SK-N-SH (cell line): ENCODE measurements at regions not wholly inside any gene's neighbourhood (a gene's known extent, or its start where the extent isn't known, plus 50 kb on each side); places are given as distances from the start of the nearest gene placed in this dataset.
"Not testable (repeated sequence)": the region's sequence is repeated elsewhere in the genome, so short reads cannot be mapped to it uniquely, and the experiment has no call there.

Experiments used
- CTCF ChIA-PET: fragments of 300-600, 350-600 bp; formaldehyde crosslinking; extraction: SDS; loops from one replicate; lab custom pipeline; 2021; lab: Yijun Ruan, JAX
- POLR2A ChIA-PET: fragments of 350-600 bp; sonication (Branson Sonifier 250); formaldehyde crosslinking; extraction: SDS; loops from one replicate; lab custom pipeline; 2020; ENCODE audit warnings: antibody characterized with exemption, inconsistent platforms; lab: Yijun Ruan, JAX
- DNase-seq: peaks from one replicate; pipeline ENCODE4 v3.0.0; 2012
- H2AFZ ChIP-seq: fragments of 200-600 bp; sonication (generic); 2 replicates; pipeline ENCODE4 v1.8.1; 2016; ENCODE audit warnings: antibody characterized with exemption, mild to moderate bottlenecking, low read depth
- H3F3A ChIP-seq: fragments of 200-600 bp; sonication (generic); replicated peaks from 2 replicates; pipeline ENCODE3; 2016; ENCODE audit warnings: antibody characterized with exemption, mild to moderate bottlenecking; ENCODE audit not compliant: insufficient read depth
- H3K27ac ChIP-seq, 2 experiments: fragments of 200-500 bp in 1 of 2; fragments of 200-600 bp in 1 of 2; sonication (Bioruptor generic) in 1 of 2; sonication (generic), shearing (Covaris generic) in 1 of 2; 2 replicates each; pipeline versions ENCODE4 v1.5.1 to v1.6.1; 2014 to 2016; ENCODE audit warnings: low read depth in 2 of 2, inconsistent platforms in 1 of 2, low read length in 1 of 2, mild to moderate bottlenecking in 1 of 2, mixed read lengths in 1 of 2
- H3K27me3 ChIP-seq: fragments of 200-600 bp; sonication (generic), shearing (Covaris generic); 2 replicates; pipeline ENCODE4 v1.6.1; 2016; ENCODE audit warnings: mixed run types; ENCODE audit not compliant: insufficient read depth
- H3K36me3 ChIP-seq, 2 experiments: fragments of 200-500 bp in 1 of 2; fragments of 200-600 bp in 1 of 2; sonication (Bioruptor generic) in 1 of 2; sonication (generic) in 1 of 2; replicated peaks in 1 of 2; 2 replicates each; pipeline versions ENCODE3 to v1.5.1; 2014 to 2016; ENCODE audit warnings: low read length in 1 of 2, mild to moderate bottlenecking in 1 of 2; ENCODE audit not compliant: insufficient read depth in 2 of 2, control insufficient read depth in 1 of 2
- H3K4me1 ChIP-seq, 2 experiments: fragments of 200-500 bp in 1 of 2; fragments of 200-600 bp in 1 of 2; sonication (Bioruptor generic) in 1 of 2; sonication (generic), shearing (Covaris generic) in 1 of 2; 2 replicates each; pipeline versions ENCODE4 v1.5.1 to v1.6.1; 2014 to 2016; ENCODE audit warnings: low read depth in 1 of 2, low read length in 1 of 2, mixed run types in 1 of 2; ENCODE audit not compliant: insufficient read depth in 2 of 2, control insufficient read depth in 1 of 2
- H3K4me2 ChIP-seq: fragments of 200-600 bp; sonication (generic), shearing (Covaris generic); 2 replicates; pipeline ENCODE4 v1.6.1; 2017; ENCODE audit warnings: mixed run types
- H3K4me3 ChIP-seq, 2 experiments: fragments of 200-500 bp in 1 of 2; fragments of 200-600 bp in 1 of 2; sonication (Bioruptor generic) in 1 of 2; sonication (generic), shearing (Covaris generic) in 1 of 2; 2 replicates each; pipeline versions ENCODE4 v1.5.1 to v1.8.1; 2014 to 2016; ENCODE audit warnings: low read depth in 2 of 2, inconsistent platforms in 1 of 2, low read length in 1 of 2, mild to moderate bottlenecking in 1 of 2, mixed read lengths in 1 of 2, moderate library complexity in 1 of 2
- H3K79me2 ChIP-seq: fragments of 200-600 bp; sonication (generic); 2 replicates; pipeline ENCODE4 v1.8.1; 2017; ENCODE audit warnings: mild to moderate bottlenecking; ENCODE audit not compliant: insufficient read depth
- H3K9ac ChIP-seq: fragments of 200-600 bp; sonication (generic); 2 replicates; pipeline ENCODE4 v1.6.1; 2017; ENCODE audit warnings: mixed run types
- H3K9me2 ChIP-seq: fragments of 200-600 bp; sonication (generic); 2 replicates; pipeline ENCODE4 v1.6.1; 2017; ENCODE audit warnings: mixed run types
- H3K9me3 ChIP-seq: fragments of 200-600 bp; sonication (generic); 2 replicates; pipeline ENCODE4 v1.6.1; 2017; ENCODE audit warnings: mixed run types, mild to moderate bottlenecking, moderate library complexity
- H4K20me1 ChIP-seq: fragments of 200-600 bp; sonication (generic); 2 replicates; pipeline ENCODE4 v1.6.1; 2017; ENCODE audit warnings: mild to moderate bottlenecking, mixed run types; ENCODE audit not compliant: insufficient read depth
- EZH2phosphoT487 ChIP-seq: fragments of 200-600 bp; sonication (generic); IDR thresholded peaks from 2 replicates; pipeline ENCODE4 v1.6.1; 2017; ENCODE audit warnings: low read depth, mixed run types, mild to moderate bottlenecking, antibody characterized with exemption, moderate library complexity, borderline replicate concordance
- RAD21 ChIP-seq: IDR thresholded peaks from 2 replicates; pipeline ENCODE4 v1.6.1; 2012; ENCODE audit warnings: mild to moderate bottlenecking, low read length
- YY1 ChIP-seq: IDR thresholded peaks from 2 replicates; pipeline ENCODE4 v1.4.0; 2012; ENCODE audit warnings: low read depth, mild to moderate bottlenecking
- WGBS: methylation state at CpG from one replicate; pipeline ENCODE4 v1.1.6; 2017; ENCODE audit warnings: low lambda C conversion rate; 5-methylcytosine and 5-hydroxymethylcytosine counted together

DNA sequence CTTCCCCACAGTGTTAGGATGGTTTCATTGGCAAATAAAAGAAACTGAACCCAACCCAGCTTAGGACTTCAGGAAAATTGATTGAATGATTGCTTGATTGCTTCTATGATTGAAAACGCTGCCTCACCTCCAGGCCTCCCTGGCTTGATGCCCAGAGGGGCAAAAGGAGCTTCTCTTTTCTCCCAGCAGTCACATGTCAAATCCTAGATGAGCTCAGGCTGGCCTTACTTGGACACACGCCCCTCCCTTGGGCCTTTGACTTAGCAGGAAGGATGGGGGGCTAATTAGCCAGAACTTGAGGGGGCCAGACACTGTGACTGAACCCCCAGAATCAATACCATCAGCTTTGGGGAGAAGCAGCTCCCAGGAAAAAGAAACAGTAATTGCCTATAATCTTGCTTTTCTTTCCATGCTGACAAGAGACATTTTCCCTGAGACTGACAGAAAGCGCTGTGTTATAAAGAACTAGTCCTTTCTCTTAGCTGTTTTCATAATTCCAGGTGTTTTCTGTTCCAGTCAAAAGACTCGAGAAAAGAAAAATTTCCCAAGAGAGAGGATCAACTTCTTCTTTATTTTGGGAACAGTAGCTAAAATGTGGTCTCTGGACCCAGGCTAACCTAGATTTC lies 50.8 kb upstream of the ATP5PO start (continued):
- no peak for TF ChIP-seq EZH2phosphoT487
- no peak for TF ChIP-seq YY1
- no peak for TF ChIP-seq RAD21
- TF ChIP-seq, all 33 proteins: peak for 0

DNA sequence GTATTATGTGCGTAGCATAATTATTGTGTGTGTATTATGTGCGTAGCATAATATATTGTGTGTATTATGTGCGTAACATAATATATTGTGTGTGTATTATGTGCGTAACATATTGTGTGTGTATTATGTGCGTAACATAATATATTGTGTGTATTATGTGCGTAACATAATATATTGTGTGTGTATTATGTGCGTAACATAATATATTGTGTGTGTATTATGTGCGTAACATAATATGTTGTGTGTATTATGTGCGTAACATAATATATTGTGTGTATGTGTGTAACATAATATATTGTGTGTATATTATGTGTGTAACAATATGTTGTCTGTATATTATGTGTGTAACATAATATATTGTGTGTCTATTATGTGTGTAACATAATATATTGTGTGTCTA lies 50.1 kb upstream of the ATP5PO start:
- H3K36me3 ChIP-seq, H3K27me3 ChIP-seq, H3K27ac ChIP-seq, POLR2A ChIA-PET, H3K9ac ChIP-seq, H3K9me3 ChIP-seq, H2AFZ ChIP-seq, H3K9me2 ChIP-seq, H4K20me1 ChIP-seq, H3K4me2 ChIP-seq, H3K79me2 ChIP-seq, DNase-seq, H3K4me3 ChIP-seq: not testable (repeated sequence)
- peaks cover 21% of the 10 kb centered on the region for H3F3A ChIP-seq
- WGBS, result 95% methylated on average over 9 of the region's 9 CpGs
- CTCF ChIA-PET, result interaction anchor here (1.2 to 1.4 kb wide), 2 partner anchors 31 to 41 kb away, joined by 3 to 4 read pairs; no protein-coding TSS in a partner anchor
- peaks cover 0 to 41% of the 10 kb centered on the region in 2 experiments; a peak in 3 of 4 replicates for H3K4me1 ChIP-seq
